Ishikawa (cell line): ENCODE measurements at regions not wholly inside any gene's neighbourhood (a gene's known extent, or its start where the extent isn't known, plus 50 kb on each side); places are given as distances from the start of the nearest gene placed in this dataset.
A peak's percentile ranks its signal among the peaks of the same experiment; 100 is the strongest.

ENCODE experiments used
- CEBPB ChIP-seq: IDR thresholded peaks from 2 replicates; pipeline ENCODE4 v1.6.1; 2012
- CREB1 ChIP-seq: IDR thresholded peaks from 2 replicates; pipeline ENCODE4 v1.6.1; 2012; ENCODE audit warnings: low read depth
- EGR1 ChIP-seq: IDR thresholded peaks from 2 replicates; pipeline ENCODE4 v1.6.1; 2012
- EP300 ChIP-seq: IDR thresholded peaks from 2 replicates; pipeline ENCODE4 v1.6.1; 2012; ENCODE audit warnings: borderline replicate concordance
- FOXM1 ChIP-seq: IDR thresholded peaks from 2 replicates; pipeline ENCODE4 v1.6.1; 2012; ENCODE audit warnings: low read depth, borderline replicate concordance
- NFIC ChIP-seq: IDR thresholded peaks from 2 replicates; pipeline ENCODE4 v1.6.1; 2012
- RAD21 ChIP-seq: IDR thresholded peaks from 2 replicates; pipeline ENCODE4 v1.6.1; 2012; ENCODE audit warnings: low read depth
- TEAD4 ChIP-seq: IDR thresholded peaks from 2 replicates; pipeline ENCODE4 v1.6.1; 2012
- YY1 ChIP-seq: IDR thresholded peaks from 2 replicates; pipeline ENCODE4 v1.6.1; 2012; ENCODE audit warnings: low read depth
- TF ChIP-seq, protein P1 (sequence below): IDR thresholded peaks from 2 replicates; pipeline ENCODE4 v1.6.1; 2012; ENCODE audit warnings: low read depth, mild to moderate bottlenecking
- TF ChIP-seq, protein P2 (sequence below): IDR thresholded peaks from 2 replicates; pipeline ENCODE4 v1.6.1; 2012

DNA sequence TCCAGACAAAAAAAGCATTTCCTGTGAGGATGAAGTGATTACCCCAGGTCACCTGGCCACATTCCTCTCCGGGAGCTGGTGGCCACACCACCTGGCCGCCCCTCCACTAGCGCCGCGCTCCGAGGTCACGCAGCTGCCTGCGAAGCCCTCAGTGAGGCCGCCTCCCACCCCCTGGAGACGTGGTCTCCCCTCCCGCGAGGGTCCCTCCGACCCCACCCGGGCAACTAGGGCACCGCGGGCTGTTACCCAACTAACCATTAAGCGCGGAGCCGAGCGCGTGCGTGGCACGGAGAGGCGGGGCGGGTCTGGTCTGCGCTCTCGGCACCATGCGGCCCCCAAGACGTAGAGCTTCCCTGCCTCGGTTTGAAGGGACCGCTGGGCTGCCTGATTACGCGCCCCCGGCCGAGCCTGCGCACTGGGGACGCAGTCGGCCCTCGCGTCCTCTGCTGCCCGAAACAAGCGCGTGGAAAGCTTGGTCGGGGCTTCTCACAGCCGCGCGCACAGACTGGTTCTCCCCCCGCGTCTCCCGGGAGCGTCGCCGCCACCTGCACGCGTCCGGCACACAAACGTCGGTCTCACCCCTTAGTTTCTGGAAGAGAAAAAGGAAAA, 106.5 kb downstream of the SLC16A1 start:
- TF ChIP-seq YY1 = no peak
- TF ChIP-seq, protein P1, sequence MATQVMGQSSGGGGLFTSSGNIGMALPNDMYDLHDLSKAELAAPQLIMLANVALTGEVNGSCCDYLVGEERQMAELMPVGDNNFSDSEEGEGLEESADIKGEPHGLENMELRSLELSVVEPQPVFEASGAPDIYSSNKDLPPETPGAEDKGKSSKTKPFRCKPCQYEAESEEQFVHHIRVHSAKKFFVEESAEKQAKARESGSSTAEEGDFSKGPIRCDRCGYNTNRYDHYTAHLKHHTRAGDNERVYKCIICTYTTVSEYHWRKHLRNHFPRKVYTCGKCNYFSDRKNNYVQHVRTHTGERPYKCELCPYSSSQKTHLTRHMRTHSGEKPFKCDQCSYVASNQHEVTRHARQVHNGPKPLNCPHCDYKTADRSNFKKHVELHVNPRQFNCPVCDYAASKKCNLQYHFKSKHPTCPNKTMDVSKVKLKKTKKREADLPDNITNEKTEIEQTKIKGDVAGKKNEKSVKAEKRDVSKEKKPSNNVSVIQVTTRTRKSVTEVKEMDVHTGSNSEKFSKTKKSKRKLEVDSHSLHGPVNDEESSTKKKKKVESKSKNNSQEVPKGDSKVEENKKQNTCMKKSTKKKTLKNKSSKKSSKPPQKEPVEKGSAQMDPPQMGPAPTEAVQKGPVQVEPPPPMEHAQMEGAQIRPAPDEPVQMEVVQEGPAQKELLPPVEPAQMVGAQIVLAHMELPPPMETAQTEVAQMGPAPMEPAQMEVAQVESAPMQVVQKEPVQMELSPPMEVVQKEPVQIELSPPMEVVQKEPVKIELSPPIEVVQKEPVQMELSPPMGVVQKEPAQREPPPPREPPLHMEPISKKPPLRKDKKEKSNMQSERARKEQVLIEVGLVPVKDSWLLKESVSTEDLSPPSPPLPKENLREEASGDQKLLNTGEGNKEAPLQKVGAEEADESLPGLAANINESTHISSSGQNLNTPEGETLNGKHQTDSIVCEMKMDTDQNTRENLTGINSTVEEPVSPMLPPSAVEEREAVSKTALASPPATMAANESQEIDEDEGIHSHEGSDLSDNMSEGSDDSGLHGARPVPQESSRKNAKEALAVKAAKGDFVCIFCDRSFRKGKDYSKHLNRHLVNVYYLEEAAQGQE = no peak
- TF ChIP-seq EGR1 = no peak
- TF ChIP-seq EP300 = no peak
- TF ChIP-seq, protein P2, sequence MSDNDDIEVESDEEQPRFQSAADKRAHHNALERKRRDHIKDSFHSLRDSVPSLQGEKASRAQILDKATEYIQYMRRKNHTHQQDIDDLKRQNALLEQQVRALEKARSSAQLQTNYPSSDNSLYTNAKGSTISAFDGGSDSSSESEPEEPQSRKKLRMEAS = peak; percentile 86
- TF ChIP-seq CEBPB = no peak
- no peak for TF ChIP-seq NFIC
- TF ChIP-seq TEAD4 = no peak
- no peak for TF ChIP-seq CREB1
- no peak for TF ChIP-seq RAD21
- no peak for TF ChIP-seq FOXM1
